ENCODE measurements at regions not wholly inside any gene's neighbourhood (a gene's known extent, or its start where the extent isn't known, plus 50 kb on each side); places are given as distances from the start of the nearest gene placed in this dataset.

- Histone ChIP-seq H3K4me1 (no peaks in the 10 kb centered on the region), H3K36me3 (no peaks in the 10 kb centered on the region), H3K27me3 (no peaks in the 10 kb centered on the region), H3K4me3 (ENCODE audit: low read depth, low read length) (no peak overlapping the region), H3K9me3 (no peaks in the 10 kb centered on the region)
- TF ChIP-seq, protein P1, sequence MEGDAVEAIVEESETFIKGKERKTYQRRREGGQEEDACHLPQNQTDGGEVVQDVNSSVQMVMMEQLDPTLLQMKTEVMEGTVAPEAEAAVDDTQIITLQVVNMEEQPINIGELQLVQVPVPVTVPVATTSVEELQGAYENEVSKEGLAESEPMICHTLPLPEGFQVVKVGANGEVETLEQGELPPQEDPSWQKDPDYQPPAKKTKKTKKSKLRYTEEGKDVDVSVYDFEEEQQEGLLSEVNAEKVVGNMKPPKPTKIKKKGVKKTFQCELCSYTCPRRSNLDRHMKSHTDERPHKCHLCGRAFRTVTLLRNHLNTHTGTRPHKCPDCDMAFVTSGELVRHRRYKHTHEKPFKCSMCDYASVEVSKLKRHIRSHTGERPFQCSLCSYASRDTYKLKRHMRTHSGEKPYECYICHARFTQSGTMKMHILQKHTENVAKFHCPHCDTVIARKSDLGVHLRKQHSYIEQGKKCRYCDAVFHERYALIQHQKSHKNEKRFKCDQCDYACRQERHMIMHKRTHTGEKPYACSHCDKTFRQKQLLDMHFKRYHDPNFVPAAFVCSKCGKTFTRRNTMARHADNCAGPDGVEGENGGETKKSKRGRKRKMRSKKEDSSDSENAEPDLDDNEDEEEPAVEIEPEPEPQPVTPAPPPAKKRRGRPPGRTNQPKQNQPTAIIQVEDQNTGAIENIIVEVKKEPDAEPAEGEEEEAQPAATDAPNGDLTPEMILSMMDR (IDR thresholded peaks at IDR 0.05; ENCODE audit: low read depth, low read length), result no peak
- DNase-seq, result no peak
Observed at GRCh38 chr5:166881802-166882201, 1409.6 kb upstream of the WWC1 start.

- TF ChIP-seq, protein P1 (IDR thresholded peaks at IDR 0.05; ENCODE audit: low read depth, low read length), result no peak
- no peak overlapping the region for H3K4me3 ChIP-seq (ENCODE audit: low read depth, low read length)
- no peaks in the 10 kb centered on the region for H3K27me3 ChIP-seq
- H3K36me3 ChIP-seq, result no peaks in the 10 kb centered on the region
- no peak for DNase-seq
- no peaks in the 10 kb centered on the region for H3K4me1 ChIP-seq
- no peaks in the 10 kb centered on the region for H3K9me3 ChIP-seq
Observed at GRCh38 chr5:166883016-166883415, 1408.4 kb upstream of the WWC1 start.

DNA sequence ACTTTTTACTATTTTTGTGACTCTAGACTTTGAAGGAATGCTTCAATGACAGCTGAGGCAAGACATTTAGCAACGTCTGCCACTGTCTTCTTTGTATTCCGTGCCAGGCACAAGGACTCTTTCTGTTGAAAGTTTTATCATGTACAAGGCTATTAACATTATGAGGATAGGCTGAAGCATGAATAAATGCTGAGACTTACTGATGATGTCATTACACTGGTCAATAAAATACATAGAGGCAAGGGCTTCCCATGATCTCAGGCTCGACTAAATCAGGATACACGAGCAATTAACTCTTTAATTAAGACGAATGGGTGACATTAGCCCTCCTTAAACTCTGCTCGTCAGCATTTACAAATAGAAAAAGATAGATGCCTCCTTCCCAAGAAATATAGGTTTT is 1393.3 kb upstream of the WWC1 start:
- H3K36me3 ChIP-seq, result no peaks in the 10 kb centered on the region
- H3K9me3 ChIP-seq, result no peaks in the 10 kb centered on the region
- TF ChIP-seq, protein P1 (IDR thresholded peaks at IDR 0.05; ENCODE audit: low read depth, low read length), result no peak
- no peaks in the 10 kb centered on the region for H3K27me3 ChIP-seq
- no peak for DNase-seq
- no peaks in the 10 kb centered on the region for H3K4me1 ChIP-seq
- no peak overlapping the region for H3K4me3 ChIP-seq (ENCODE audit: low read depth, low read length)

DNA sequence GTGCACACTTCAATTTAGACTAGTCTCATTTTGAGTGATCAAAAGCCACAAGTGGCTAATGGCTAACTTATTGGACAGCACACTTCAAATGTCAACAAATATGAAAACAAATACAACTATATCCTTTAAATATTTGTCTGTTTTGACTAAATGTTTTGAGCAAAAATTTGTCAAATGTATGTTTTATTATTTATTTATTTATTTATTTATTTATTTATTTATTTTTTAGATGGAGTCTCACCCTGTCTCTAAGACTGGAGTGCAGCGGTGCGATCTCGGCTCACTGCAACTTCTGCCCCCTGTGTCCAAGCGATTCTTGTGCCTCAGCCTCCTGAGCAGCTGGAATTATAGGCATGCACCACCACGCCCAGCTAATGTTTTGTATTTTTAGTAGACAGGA is 1392.1 kb upstream of the WWC1 start:
- Histone ChIP-seq H3K9me3 (no peaks in the 10 kb centered on the region), H3K27me3 (no peaks in the 10 kb centered on the region), H3K36me3 (no peaks in the 10 kb centered on the region), H3K4me1 (no peaks in the 10 kb centered on the region), H3K4me3 (ENCODE audit: low read depth, low read length) (no peak overlapping the region)
- no peak for DNase-seq
- TF ChIP-seq, protein P1 (IDR thresholded peaks at IDR 0.05; ENCODE audit: low read depth, low read length), result no peak

- no peaks in the 10 kb centered on the region for H3K9me3 ChIP-seq
- H3K4me1 ChIP-seq, result no peaks in the 10 kb centered on the region
- H3K27me3 ChIP-seq, result no peaks in the 10 kb centered on the region
- TF ChIP-seq, protein P1 (IDR thresholded peaks at IDR 0.05; ENCODE audit: low read depth, low read length), result no peak
- no peak overlapping the region for H3K4me3 ChIP-seq (ENCODE audit: low read depth, low read length)
- no peak for DNase-seq
- no peaks in the 10 kb centered on the region for H3K36me3 ChIP-seq
Observed at GRCh38 chr5:166904571-166904970, 1386.9 kb upstream of the WWC1 start.

DNA sequence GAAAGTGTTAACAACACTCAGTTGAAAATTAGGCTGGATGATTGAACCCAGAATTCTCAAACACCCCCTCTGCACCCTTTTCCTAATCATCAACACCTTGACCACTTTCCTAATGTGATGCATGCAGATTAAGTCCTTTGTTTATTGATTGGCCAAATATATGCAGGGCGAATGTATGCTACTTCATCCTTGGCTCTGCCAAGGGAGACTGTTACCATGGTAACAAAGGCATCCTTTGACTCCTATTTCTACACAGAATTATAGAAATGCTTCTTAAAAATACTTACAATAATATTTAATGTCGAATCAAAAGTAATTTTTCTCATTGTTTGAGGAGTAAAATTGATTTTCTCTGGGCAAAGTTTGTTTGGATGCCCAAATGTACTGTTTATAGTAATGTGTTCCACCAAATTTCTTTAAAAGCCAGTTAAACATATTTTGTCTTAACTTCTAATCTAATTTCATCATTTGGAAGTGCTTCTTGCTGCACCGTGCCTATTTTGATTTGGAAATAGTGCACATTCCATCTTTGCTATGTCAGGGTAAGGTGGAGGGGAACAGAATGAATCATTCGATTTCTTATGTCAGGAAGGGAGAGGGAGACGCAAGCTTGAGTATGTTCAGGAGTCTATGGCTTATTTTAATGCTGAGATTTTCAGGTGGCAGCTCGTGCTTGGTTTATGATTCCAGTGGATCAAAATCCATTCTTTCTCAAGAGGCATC is 1384.3 kb upstream of the WWC1 start:
- Histone ChIP-seq H3K36me3 (no peaks in the 10 kb centered on the region), H3K4me1 (no peaks in the 10 kb centered on the region), H3K9me3 (no peaks in the 10 kb centered on the region; the same call in 1 of the 2 replicates), H3K4me3 (ENCODE audit: low read depth, low read length) (no peak overlapping the region), H3K27me3 (no peaks in the 10 kb centered on the region)
- no peak for DNase-seq
- TF ChIP-seq, protein P1 (IDR thresholded peaks at IDR 0.05; ENCODE audit: low read depth, low read length), result no peak

Data from BE2C (cell line).